PFSK-1 (cell line): ENCODE measurements at regions not wholly inside any gene's neighbourhood (a gene's known extent, or its start where the extent isn't known, plus 50 kb on each side); places are given as distances from the start of the nearest gene placed in this dataset.

Source experiments
- POLR2AphosphoS5 ChIP-seq: IDR thresholded peaks from 2 replicates; pipeline ENCODE4 v1.6.1; 2012; ENCODE audit warnings: low read depth, mild to moderate bottlenecking, control low read depth, low read length, moderate library complexity
- REST ChIP-seq, 2 experiments: IDR thresholded peaks; 2 replicates each; pipeline versions ENCODE4 v1.6.1 to v1.8.0; 2011 to 2012; ENCODE audit warnings: low read depth in 2 of 2, low read length in 2 of 2, control low read depth in 1 of 2, inconsistent platforms in 1 of 2, mild to moderate bottlenecking in 1 of 2, moderate library complexity in 1 of 2; ENCODE audit not compliant: insufficient read depth in 1 of 2
- TAF1 ChIP-seq: IDR thresholded peaks from 2 replicates; pipeline ENCODE4 v1.6.1; 2012; ENCODE audit warnings: low read length, control low read depth, borderline replicate concordance; ENCODE audit not compliant: insufficient read depth

- TF ChIP-seq POLR2AphosphoS5 (no peak), TAF1 (no peak), REST (IDR thresholded peaks at IDR 0.05; ENCODE audit: insufficient read depth in 1 of 2, low read depth in 2 of 2, low read length in 2 of 2) (no peak)
Observed at GRCh38 chr13:107111248-107111647, 543.3 kb upstream of the ARGLU1 start.
